HG02642 (cell line): ENCODE measurements at regions not wholly inside any gene's neighbourhood (a gene's known extent, or its start where the extent isn't known, plus 50 kb on each side); places are given as distances from the start of the nearest gene placed in this dataset.
"Not testable (repeated sequence)": the region's sequence is repeated elsewhere in the genome, so short reads cannot be mapped to it uniquely, and the experiment has no call there.

Source experiments
- ATAC-seq: cut with Tn5 transposase; IDR thresholded peaks from one replicate; pipeline ENCODE4 v1.9.1; 2021; ENCODE audit warnings: mild to moderate bottlenecking; ENCODE audit not compliant: unreplicated experiment, poor library complexity

DNA sequence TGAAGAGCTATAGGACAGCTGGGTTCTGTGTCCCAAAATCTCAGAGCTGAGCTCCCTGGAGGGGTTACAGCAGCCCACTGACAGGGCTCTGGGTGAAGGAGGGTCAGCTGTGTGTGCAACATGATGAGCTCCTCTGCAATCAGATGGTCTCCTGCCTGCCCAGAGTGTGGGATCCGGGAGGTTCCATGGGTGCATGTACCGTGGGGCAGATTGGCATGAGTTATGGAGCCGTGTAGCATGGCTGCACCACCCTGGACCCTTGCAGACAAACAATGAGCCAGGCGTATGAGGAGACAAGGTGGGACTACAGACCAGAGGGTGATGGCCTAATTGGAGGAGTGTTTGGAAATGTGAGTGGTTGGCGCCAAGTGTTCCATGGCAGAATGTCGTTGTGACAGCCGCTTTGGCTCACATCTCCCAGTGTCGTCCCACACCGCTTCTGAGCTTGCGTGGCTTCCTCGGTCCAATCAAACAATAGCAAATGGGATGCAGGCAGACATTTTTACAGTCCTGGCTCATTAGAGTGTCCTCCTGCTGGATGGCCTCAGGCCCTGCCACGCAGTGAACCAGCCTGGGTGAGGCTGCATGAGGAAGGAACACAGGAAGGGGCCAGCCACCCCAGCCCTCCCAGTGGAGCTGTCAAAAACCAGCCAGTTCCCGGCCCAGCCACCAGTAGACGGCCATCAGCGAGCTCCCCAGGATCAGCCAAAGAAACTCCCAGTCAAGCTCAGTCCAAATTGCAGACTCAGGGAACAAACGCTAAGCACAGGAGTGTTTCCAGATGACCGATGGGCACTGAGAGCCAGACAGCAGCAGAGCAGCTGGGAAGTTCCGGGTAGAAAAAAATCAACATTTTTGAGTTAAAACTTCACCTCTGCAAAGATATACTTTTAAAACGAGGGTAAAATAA is 1066.9 kb downstream of the BRD1 start:
- no peak for ATAC-seq

DNA sequence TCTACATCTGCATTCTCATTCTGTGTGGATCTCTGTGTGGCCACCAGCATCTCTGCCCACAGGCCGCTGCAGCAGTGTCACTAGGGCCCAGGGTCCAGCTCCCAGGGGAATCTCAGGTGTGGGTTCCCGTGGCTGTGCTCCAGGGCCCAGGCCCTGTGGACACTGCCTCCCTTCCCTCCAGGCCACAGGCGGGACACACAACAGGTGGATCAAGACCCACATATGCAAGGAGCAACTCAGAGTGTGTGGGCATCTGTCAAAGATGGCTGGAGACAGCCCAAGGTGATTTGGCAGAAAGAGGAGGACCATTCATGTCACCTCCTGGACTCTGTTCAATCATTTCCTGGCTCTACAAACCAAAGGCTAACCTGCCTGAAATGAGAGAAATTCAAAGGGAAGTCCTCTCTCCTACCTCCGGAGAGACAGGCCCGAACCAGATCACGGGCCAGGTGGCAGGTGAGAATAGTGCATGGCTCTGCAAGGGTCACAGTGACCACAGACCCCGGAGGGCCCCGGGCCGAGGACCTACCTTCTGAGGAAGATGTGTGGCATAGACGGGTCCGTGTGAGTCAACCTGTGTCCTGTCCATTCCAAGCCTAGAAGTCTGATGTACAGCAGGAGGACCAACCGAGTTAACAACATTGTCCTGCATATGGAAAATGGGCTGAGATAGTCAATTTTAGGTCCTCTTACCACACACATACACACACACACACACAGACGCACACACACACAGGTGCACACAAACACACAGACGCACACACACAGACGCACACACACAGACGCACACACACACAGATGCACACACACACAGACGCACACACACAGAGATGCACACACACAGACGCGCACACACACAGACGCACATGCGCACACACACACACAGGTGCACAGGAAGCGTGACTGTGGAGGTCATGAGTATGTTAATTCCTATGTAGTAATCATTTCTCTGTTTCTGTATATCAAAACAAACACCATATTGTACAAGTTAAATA is 1068.5 kb downstream of the BRD1 start:
- ATAC-seq = no peak

DNA sequence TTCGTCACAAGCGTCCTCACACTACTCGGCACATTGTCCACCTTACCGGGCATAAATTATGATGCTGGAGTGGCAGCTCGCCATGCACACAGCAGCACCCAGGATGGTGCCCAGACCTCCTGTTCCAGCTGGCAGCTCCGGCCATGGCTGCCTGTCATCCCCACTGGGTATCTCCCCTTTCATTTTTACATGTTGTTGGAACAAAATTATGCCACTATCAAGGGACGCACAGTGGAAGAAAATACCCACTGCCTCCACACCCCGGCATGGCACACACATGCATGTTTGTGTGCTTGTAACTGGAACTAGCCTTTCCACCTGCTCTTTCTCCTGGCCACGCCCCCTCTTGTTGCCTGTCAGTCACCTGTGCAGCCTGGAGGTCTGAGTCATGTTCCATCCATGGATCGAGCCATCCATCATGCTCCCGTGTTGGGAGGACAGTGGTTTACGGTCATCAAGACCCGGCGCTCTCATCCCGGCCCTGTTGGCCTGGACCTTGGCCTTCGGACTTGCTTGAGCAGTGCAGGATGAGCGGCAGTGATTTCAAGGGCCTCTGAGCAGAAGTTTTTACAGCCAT is 1069.6 kb downstream of the BRD1 start:
- ATAC-seq = no peak

DNA sequence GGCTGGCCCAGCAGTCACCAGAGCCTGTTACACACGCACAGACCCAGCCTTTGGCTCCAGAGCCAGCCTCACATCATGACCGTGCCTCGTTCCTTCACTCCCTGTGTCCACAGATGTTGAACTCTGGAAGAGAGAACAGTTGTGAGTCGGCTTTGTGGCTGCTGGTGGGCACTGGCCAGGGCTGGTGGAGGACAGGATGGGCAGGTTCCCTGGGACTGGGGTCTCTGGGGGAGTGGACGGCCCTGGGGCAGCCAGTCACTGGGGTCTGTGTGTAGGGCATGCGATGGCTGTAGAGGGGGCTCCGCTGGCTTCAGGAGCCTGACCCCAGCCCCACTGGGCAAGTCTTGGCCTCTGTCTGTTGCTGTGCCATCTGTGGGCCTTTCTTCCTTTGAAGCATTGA is 1070.1 kb downstream of the BRD1 start:
- no peak for ATAC-seq

DNA sequence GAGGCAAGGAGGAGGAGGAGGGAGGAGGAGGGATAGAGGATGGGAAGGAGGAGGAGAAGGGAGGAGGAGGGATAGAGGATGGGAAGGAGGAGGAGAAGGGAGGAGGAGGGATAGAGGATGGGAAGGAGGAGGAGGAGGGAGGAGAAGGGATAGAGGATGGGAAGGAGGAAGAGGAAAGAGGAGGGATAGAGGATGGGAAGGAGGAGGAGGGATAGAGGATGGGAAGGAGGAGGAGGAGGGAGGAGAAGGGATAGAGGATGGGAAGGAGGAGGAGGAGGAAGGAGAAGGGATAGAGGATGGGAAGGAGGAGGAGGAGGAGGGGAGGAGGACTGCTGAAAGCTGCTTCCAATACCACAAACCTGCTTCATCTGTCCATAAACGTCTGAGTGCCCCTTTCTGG is 1070.5 kb downstream of the BRD1 start:
- not testable (repeated sequence) for ATAC-seq

DNA sequence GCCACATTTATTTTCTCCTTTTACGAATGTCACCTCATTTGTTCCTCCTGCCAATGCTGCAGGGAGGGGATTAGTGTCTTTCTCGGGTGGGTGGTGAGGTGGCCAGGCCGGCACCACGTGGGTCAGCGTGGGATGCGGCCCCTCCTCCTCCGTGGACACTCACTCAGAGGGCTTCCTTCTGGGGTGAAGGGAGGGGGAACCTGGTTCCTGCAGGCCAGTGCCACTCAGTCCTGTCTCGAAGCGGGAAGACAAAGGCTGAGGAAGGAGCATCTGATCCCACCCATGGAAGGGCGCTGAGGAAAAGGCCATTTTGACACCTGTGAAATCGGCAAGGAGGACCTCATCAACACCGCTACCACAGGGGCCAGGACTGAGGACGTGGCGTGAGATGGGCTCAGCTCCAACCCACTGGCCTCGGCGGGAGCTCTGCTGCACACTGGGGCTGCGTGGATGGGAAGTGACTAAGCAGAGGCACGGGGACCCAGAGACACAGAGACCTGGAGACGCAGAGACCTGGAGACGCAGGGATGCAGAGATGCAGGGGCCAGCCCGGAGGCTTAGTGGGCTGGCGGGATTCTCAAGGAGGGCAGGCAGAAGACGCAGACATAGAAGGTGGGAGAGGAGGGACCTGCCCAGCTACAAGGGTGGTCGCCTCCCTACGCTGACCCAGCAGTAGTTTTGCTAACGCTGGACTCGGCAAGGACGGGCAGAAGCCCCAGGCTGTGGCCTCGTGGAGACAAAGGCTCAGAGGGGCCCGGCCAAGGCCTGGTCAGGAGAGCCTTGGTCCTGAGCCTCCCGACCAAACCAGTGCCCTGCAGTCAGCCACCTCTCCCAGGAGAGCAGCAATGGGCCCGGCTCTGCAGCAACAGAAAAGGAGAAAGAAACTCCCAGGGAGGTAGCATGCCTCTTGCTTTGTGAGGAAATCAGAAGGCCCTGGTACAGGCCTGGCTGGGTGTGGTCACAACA is 1071.2 kb downstream of the BRD1 start:
- ATAC-seq = no peak

DNA sequence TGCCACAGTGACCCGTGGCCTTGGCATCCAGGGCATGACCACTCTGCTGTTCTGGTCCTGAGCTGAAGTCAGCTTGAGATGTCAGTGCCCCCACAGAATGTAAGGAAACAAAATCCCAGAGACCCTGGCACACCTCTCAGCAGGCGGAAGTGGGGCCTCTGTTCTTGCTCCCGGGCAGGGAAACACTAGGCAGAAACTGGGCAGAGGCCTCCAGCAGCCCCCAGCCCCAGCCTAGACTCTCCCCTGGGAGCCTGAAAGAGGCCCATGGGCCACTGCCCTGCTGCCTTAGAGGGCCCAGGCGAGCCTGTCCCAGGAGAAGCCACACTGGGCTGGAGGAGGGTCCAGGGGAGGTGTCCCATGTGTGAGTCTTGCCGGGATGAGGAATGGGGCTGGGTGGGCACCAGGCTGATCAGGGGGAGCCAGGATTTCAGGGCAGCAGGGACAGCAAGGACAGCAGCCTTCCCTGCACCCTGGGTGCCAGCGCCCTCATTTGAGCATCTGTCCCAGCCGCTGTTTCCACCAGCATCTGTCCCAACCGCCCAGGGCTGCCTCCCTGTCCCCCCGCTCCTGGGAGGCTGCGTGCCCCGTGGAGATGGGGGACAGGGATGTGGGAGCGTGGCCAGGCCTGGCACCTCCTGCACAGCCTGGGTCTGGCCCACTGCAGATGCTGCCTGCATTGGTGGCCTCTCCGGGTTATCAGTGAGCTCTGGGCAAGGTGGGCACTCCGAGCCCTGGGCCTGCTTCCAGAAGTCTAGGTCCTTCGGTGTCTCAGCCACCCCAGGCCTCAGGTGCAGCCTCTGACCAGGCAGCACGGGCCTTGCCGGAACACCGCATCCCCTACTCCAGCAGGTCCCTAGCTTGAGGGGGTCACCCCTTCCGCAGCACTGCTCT is 1072.4 kb downstream of the BRD1 start:
- ATAC-seq = no peak

DNA sequence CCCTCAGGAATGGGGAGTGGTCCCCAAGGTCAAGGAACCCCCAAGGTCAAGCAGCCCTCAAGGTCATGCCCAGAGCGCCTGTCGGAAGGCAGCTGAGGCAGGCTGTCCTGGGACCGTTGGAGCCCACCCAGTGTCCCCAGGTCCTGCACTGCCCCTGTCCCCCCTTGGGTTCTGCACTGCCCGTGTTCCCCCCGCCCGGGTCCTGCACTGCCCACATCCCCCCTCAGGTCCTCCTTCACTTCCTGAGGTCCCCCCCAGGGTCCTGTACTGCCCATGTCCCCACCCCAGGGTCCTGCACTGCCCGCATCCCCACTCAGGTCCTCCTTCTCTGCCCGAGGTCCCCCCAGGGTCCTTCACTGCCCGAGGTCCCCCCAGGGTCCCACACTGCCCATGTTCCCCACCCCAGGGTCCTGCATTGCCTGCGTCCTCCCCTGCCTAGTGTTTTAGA is 1073.0 kb downstream of the BRD1 start:
- no peak for ATAC-seq

DNA sequence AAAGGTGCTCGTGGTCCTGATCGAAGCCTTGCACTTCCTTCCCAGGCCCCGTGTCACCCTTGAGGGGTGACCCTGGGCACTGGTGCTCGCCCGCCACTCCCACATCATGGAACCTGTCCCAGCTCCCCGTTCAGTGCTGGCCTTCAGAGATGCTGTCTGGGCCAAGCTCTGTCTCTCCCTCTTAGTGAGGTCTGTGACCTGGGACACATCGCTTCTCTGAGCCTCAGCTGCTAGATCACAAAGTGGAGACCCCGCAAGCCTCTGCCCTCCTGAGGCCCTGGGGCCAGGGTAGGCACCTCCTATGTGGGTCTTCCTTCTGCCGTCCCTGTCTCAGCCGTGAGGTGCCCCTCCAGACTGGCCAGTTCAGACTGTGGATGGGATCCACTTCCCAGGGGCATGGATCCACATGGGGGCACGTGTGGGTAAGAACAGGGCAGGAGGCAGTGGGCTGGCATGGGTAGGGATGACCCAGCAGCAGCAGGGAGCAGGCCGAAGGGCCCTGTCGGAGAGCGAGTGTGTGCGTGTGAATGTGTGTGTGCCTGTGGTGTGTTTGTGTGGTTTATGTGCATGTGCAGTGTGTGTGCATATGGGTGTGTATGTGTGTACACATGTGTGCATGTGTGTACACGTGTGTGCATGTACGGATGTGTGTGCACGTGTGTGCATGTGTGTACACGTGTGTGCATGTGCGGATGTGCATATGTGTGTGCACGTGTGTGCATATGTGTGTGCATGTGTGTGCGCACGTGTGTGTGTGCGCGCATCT is 1073.7 kb downstream of the BRD1 start:
- ATAC-seq = no peak

DNA sequence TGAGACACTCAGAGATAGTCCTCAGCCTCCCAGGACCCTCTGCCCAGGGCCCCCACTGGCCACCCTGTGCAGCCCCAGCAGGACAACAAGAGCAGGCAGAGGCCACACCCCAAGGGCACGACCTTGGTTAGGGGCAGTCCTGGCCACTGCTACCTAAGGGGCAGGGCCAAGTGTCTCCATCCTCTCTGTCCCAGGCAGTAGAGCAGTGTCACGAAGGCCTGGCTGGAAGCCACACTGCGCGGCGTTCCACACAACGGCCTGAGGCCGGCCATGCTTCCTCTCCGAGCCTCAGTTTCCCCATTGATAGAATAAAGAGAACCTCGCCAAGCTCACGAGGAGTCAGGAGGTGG is 1074.3 kb downstream of the BRD1 start:
- no peak for ATAC-seq

DNA sequence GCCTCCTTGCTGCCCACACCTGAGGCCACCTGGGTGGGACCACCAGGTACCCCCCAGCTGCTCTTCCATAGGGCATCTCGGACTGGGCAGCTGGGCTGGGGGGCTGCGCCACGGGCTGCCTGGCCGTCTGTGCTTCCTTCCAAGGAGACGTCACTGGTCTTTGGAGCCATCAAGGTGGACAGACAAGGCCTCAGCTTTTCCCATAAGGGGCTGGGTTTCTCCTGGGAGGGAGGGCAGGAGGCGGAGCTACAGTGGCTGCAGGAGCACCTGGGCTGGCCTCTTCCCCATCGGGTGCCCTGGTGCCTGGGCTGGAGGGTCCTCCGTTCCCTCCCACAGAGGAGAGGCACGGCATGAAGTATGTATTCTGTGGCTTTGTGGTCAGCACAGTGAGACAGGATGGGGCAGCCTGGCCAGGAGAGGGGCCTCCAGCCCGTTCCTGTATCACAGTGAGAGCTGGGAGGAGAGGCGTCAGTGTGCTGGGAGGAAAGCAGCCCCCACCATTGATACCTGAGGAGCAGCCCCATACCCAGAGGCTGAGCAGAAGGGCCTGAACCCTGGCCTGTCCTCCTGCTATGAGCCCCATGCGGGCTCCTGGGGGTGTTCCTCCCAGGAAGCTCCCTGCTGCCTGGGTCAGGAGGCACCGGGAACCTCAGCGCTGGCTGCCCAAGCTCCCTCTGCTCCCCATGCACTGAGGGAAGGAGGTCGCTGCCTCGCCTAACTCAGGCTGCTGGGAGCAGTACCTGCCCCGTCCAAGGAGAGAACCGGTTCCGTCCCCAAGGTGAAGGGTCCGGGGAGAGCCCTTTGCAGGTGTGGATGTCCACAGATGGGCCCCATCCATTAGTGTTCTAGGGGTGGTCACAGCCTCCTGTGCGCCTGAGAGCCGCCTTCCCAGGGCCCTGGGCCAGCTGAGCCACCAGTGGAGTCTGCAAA is 1075.0 kb downstream of the BRD1 start:
- no peak for ATAC-seq

DNA sequence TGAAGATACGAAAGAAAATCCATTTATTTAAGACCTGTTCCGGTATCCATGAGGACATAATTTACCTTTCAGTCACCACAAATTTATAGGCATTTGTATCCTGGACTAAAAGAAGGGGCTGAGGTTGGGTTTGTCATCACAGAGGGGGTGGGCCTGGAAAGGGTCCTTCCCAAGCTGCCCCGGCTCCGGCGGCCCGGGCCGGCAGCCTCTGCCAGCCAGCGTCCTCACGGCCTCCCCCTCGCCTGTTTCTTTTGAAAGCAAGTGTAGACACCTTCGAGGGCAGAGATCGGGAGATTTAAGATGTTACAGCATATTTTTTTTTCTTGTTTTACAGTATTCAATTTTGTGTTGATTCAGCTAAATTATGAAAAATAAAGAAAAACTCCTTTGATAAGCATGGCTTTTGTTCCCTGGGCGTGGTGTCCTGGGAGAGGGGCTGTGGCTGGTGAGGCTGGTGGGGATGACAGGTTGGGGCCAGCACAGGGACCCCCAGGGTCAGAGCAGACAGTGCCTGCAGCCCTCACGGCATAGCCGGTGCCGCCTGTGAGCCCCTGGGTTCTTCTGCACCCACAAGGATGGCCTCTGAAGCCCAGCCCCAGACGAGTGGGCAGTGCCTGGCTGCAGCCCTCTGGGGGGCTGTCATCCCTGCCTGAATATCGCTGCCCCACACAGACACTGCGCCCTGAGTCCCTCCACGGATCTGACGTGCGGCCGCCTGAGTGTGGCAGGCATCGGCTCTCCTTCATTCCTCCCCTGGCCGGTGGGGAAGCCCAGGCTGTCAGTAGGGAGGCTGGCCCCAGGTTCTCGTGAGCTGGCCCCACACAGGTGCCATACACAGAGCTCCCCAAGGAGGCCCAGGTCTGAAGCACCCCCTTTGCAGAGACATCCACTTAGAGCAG is 1075.9 kb downstream of the BRD1 start:
- no peak for ATAC-seq

DNA sequence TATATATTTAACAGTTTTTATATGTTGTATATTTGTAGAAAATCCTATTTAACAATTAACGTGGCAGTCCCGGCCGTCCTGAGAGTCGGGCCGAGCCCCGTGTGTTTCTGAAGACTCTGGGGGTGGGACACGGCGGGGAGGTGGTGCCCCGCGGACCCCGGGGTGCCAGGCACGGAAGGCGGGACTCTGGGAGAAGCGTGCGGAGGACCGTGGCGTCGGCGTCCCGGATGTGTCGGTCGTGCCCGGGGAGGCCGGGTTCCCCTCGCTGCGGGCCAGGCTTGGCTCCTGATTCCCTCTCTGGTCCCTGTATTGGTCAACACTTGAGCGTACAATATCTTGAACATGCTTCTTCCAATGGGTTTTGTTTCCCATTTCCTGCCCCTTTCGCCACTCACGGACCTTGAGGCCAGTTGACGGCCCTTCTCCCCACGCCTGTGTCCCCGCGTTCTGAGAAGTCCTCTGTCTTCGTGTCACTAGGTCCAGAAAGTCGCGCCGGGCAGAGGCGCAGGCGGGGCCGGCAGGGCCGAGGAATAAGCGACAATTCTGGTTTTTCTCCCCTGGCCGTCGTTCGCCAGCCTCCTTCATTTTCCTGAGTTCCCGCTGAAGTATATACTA is 1076.7 kb downstream of the BRD1 start:
- no peak for ATAC-seq

DNA sequence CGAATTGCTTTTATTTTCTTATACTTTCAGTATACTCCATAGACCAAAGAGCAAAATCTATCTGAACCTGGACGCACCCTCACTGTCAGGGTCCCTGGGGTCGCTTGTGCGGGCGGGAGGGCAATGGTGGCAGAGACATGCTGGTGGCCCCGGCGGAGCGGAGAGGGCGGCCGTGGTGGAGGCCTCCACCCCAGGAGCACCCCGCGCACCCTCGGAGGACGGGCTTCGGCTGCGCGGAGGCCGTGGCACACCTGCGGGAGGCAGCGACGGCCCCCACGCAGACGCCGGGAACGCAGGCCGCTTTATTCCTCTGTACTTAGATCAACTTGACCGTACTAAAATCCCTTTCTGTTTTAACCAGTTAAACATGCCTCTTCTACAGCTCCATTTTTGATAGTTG is 1077.4 kb downstream of the BRD1 start:
- no peak for ATAC-seq

DNA sequence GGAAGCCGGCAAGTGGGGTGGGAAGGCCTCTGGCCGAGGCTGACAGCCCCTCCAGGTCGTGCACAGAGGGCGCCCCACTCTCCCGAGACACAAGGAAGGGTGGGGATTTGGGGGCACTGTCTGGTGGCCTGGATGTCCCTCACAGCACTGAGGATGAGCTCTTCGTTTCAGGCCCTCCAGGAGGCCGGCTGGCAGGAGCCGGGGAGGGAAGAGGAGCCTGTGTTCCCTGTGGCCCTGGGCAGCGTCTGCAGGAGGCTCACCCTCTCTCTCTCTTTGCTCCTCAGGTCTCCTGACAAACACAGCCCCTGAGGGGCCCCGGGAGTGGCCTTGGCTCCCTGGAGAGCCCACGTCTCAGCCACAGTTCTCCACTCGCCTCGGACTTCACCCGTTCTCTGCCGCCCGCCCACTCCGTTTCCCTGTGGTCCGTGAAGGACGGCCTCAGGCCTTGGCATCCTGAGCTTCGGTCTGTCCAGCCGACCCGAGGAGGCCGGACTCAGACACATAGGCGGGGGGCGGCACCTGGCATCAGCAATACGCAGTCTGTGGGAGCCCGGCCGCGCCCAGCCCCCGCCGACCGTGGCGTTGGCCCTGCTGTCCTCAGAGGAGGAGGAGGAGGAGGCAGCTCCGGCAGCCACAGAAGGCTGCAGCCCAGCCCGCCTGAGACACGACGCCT is 1078.0 kb downstream of the BRD1 start:
- ATAC-seq = no peak
